ENCODE measurements at regions not wholly inside any gene's neighbourhood (a gene's known extent, or its start where the extent isn't known, plus 50 kb on each side); places are given as distances from the start of the nearest gene placed in this dataset.

- TF ChIP-seq GATA2 (IDR thresholded peaks at IDR 0.05; ENCODE audit: low read depth, low read length), result no peak
- TF ChIP-seq GATA3 (IDR thresholded peaks at IDR 0.05; ENCODE audit: low read depth, low read length), result no peak
Observed at GRCh38 chr15:26359855-26360254, 413.0 kb downstream of the GABRB3 start.

All from SH-SY5Y (cell line).